GM19025 (cell line): ENCODE measurements at regions not wholly inside any gene's neighbourhood (a gene's known extent, or its start where the extent isn't known, plus 50 kb on each side); places are given as distances from the start of the nearest gene placed in this dataset.

Source experiments
- ATAC-seq: cut with Tn5 transposase; IDR thresholded peaks from one replicate; pipeline ENCODE4 v1.9.1; 2021; ENCODE audit warnings: mild to moderate bottlenecking, low read depth, moderate library complexity; ENCODE audit not compliant: unreplicated experiment

DNA sequence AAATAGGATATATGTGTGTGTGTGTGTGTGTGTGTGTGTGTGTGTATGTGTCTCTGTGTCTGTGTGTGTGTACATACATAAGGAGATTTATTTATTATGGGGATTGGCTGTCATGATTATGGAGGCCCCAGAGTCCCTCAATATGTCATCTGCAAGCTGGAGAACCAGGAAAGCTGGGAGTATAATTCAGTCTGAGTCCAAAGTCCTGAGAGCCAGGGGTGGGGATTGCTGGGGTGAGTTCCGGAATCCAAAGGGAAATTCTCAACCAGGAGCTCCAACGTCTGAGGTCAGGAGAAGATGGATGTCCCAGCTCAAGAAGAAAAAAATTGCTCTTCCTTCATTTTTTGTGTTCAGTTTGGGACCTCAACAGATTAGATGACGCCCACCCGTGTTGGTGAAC, 50.7 kb upstream of the PLPP4 start:
- no peak for ATAC-seq
